Fibroblast of gingiva (primary cell): ENCODE measurements at regions not wholly inside any gene's neighbourhood (a gene's known extent, or its start where the extent isn't known, plus 50 kb on each side); places are given as distances from the start of the nearest gene placed in this dataset.
"Not testable (repeated sequence)": the region's sequence is repeated elsewhere in the genome, so short reads cannot be mapped to it uniquely, and the experiment has no call there.

ENCODE experiments used
- DNase-seq: peaks from one replicate; pipeline ENCODE4 v3.0.0-alpha.2; 2011; ENCODE audit warnings: low read depth

- DNase-seq: peak; percentile 92
These were observed 72.0 kb upstream of the DHRSX start for GRCh38 chrX:2572740-2573139.

GRCh38 chrX:2568125-2568524, 67.3 kb upstream of the DHRSX start:
- no peak for DNase-seq

GRCh38 chrX:2566055-2566454, 65.3 kb upstream of the DHRSX start:
- DNase-seq: no peak

GRCh38 chrX:2561456-2561855, 60.7 kb upstream of the DHRSX start:
- DNase-seq: no peak

- peak; percentile 90 for DNase-seq
These were observed 58.3 kb upstream of the DHRSX start for GRCh38 chrX:2559124-2559523.

- no peak for DNase-seq
These were observed 54.1 kb upstream of the DHRSX start for GRCh38 chrX:2554891-2555290.

- DNase-seq: not testable (repeated sequence)
These were observed 53.3 kb upstream of the DHRSX start for GRCh38 chrX:2554066-2554465.

- DNase-seq: peak; percentile 95
These were observed 51.9 kb upstream of the DHRSX start for GRCh38 chrX:2552621-2553201.

GRCh38 chrX:2550328-2551020, 49.7 kb upstream of the DHRSX start:
- no peak for DNase-seq
